Fibroblast of lung (primary cell): ENCODE measurements at regions not wholly inside any gene's neighbourhood (a gene's known extent, or its start where the extent isn't known, plus 50 kb on each side); places are given as distances from the start of the nearest gene placed in this dataset.

Experiments
- CTCF ChIP-seq, 2 donors: IDR thresholded peaks in 1 of 2; conservative IDR thresholded peaks in 1 of 2; 1 replicate in 1 of 2; 2 replicates in 1 of 2; pipeline ENCODE4 v1.5.1; 2011 to 2012; ENCODE audit warnings: low read length in 2 of 2, control low read depth in 1 of 2, inconsistent platforms in 1 of 2, low read depth in 1 of 2, mild to moderate bottlenecking in 1 of 2
- EZH2 ChIP-seq: IDR thresholded peaks from 2 replicates; pipeline ENCODE4 v1.5.1; 2012; ENCODE audit warnings: low read length, control low read depth, mild to moderate bottlenecking; ENCODE audit errors: missing control alignments

- TF ChIP-seq CTCF (conservative IDR thresholded peaks at IDR 0.05 in 1 of 2, IDR thresholded peaks at IDR 0.05 in 1 of 2; ENCODE audit: low read depth in 1 of 2, low read length in 2 of 2) (no peak), EZH2 (no peak)
Observed at GRCh38 chr4:121248747-121249146, 84.6 kb upstream of the TNIP3 start.
